SK-MEL-5 (cell line): ENCODE measurements at regions not wholly inside any gene's neighbourhood (a gene's known extent, or its start where the extent isn't known, plus 50 kb on each side); places are given as distances from the start of the nearest gene placed in this dataset.

ENCODE experiments used
- DNase-seq: peaks from one replicate; pipeline ENCODE4 v3.0.0-alpha.2; 2016; ENCODE audit warnings: low read depth, low spot score
- in situ Hi-C: cut with HindIII; loops from 2 replicates; pipeline ENCODE4 v1.10.0; 2016; ENCODE audit warnings: low sequenced_read_pairs, high pct_unique_total_duplicates, low pct_unique_long_range_greater_than_20kb

DNA sequence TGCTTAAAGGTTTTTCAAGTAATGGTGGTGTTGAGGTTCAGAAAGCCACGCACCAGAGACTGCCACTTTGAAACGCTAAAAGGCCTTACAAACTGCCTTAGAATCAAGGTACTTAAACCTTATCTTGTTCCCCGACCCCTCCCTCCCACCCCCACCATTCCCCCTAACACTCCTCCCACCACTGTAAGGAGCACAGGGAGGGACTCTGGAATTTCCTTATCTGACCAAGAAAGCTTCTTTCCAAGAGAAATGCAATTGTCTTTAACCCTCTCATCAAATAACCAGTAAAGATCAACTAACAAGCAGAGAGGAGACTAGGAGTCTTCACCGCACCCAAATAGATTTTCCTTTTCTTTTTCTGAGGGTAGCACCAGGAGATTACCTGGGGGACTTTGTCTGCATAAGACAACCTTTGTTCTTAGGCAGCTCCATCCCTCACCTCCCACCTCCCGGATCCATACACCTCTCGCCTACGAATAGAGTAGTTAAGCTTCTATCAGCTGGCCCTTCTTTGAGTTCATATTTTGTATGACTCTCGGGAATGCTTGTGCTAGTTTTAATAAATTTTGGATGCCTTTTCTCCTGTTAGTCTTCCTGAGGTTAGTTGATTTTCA lies 137.7 kb upstream of the ADGRL2 start:
- in situ Hi-C loops, result no loop called here
- no peak for DNase-seq

DNA sequence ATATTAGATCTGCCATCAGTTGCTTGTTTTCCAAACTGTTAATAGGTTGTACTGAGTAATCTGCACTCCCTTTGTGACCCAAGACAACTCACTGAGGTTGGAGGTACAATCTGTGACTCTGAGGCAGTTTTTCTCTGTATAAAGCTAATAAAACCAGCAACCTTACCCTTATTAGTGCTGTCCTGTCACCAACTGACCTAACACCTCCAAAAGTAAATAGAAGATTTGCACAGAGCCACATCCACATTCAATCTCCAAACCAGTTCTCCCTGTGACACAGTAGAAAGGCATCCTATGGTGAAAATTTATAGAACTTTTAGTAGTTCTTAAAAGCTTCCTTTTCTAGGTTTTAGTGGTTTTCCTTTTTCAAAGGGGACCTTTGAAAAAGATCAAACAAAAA lies 140.4 kb upstream of the ADGRL2 start:
- in situ Hi-C loops, result no loop called here
- no peak for DNase-seq

DNA sequence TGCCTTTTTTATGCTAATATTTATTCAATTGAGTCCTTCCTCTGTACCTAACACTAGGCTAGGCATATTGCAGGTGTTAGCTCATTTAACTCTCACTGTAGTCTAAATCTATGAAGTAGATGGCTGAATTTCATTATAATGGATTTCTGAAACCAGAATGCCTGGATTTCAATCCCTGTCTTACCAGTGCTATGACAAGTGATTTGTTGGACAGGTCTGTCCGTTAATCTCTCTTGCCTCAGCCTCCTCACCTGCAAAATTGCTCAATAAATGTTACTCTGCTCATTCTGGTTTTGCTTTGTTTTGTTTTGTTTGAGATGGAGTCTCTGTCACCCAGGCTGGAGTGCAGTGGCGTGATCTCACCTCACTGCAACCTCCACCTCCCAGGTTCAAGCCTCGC lies 146.1 kb upstream of the ADGRL2 start:
- in situ Hi-C loops, result no loop called here
- DNase-seq, result no peak

DNA sequence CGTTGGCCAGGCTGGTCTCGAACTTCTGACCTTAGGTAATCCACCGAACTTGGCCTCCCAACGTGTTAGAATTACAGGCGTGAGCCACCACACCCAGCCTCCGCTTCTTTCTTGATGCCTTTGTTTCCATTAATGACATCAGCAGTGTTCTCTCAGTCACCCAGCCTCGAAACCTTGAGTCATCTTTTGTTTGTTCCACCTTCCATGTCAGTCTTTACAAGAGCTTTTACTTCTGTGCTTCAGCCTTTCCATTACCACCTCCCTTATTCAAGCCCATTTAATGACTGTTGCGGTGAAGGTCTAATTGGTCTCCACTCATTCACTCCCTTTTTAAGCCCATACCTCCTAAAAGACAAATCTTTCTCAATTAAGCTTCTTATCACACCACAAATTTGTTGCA lies 146.6 kb upstream of the ADGRL2 start:
- no peak for DNase-seq
- in situ Hi-C loops, result no loop called here

DNA sequence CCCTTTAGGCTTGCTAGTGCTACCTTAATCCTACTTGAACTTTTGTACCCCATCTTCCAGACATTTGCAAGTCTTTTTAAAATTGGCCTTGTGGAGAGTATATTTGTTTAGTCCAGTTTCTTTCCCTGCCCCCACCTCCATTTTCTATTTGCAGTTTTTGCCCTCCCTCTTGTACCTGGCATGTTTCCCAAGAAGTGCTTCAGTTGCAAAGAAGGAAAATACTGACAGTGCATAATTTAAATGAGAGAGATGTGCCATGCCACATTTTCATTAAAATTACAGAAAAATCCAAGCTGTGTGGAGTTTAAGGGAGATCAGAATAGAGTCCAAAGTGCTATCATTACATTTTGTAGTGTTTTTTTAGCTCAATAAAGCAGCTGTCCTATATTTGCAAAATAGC lies 150.0 kb upstream of the ADGRL2 start:
- in situ Hi-C loops, result no loop called here
- no peak for DNase-seq

DNA sequence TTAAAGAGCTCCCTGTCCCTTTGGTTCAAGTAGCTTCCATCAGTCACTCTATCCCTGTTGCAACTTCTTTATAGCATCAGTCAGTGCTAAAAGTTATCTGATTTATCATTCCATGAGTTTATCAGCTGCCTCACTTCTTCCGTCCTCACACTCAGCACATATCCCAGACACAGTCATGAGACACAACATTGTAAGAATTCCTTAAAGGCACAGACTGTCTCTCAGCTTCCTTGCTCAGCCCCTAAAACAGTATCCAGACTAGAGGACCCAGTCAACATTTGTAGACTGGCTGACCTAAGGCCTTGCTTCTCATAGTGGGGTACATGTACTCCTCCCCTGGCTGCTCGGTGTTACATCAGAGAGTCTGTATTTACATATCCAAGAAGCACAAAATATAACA lies 164.9 kb upstream of the ADGRL2 start:
- in situ Hi-C loops, result no loop called here
- DNase-seq, result no peak

DNA sequence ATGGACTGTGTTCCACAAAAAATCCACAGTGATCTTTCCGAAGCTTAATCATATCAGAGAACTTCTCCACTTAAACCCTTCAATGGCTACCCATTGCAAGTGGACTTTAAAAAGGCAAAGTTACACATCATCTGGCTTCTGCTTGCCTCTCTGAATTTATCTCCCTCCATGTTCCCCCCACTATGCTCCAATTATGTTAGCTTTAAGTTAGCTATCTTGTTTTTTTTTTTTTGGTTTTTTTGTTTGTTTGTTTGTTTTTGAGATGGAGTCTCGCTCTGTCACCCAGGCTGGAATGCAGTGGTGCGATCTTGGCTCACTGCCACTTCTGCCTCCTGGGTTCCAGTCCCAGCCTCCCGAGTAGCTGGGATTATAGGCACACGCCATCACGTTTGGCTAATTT lies 166.4 kb upstream of the ADGRL2 start:
- DNase-seq, result no peak
- in situ Hi-C loops, result no loop called here

DNA sequence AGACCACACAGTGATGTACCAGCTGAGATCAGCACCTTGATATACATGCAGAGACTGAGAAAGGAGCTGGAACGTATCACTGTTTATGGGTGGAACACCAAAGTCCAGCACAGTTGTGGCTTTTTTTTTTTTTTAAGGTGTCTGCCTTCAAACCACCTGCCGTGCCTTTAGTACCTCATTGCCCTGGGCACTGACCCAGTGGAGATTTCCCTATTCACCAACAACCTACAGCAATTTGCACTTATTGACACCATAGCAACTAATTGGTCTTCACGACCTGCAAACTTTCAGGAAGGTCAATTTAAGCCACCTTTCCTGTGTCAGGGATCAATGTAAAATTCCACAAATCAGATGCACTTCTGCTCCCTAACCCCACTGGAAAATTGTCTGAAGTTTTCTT lies 181.6 kb upstream of the ADGRL2 start:
- in situ Hi-C loops, result no loop called here
- DNase-seq, result no peak

DNA sequence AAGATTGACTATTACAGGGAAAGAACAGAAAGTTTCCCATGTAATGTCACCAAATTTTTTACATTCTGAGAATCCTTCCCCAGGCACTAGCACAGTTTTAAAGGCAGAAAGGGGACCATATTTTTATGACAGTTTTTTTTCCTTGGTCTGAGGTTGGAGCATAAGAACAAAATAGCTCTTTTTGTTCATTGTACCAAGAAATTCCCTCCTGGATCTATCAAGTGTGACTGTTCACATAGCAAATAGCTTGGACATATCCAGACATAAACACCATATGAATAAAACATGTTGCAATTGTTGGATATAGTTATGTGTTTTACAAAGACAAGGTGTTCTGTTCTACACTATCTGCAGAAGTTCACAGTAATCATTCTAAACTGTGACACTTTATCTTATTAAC lies 182.4 kb upstream of the ADGRL2 start:
- in situ Hi-C loops, result no loop called here
- DNase-seq, result no peak

DNA sequence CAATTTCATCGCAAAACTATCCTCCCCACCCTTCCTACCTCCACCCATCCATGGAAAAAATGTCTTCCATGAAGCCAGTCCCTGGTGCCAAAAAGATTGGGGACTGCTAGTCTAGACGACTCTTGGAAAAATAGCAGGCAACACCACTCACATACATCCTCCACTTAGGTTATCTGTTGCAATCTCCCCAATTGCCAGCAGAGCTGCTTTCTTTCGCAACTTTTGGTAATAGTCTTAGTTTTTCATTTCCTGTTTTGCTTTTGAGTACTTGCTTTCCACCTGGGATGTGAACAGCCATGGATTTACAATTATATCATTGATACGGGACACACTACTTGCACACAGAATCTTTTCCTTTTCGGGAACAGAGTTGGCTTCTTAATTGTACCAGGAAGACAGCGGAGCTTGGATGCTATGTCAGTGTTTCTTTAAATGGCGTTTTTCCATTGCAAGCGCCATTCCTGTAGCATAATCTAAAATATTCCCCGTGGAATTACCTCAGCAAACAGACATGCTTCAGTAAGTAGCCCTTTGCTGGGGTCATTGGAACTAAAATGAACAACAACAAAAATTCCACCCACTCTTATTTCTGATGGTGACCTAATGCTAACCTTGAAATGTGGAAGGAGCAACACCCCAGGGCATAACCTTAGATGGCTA lies 183.3 kb upstream of the ADGRL2 start:
- in situ Hi-C loops, result no loop called here
- DNase-seq, result no peak

DNA sequence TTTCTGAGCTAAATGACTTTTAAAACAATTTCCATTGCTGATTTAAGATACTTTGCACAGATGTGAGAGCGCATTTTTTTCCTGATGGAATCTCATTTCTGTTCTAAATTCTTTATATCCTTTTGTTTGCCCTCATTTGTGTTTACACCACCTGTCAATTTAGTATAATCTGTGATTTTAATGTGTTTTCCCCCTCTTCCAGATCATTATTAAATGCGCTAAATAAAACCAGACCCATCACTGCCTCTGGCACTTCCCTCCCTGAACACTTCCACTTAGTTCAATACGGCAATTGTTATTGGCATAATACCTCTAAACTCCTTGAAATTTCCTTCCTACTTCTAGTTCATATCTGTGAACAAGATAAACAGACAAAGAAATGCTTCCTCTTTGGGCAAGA lies 186.9 kb upstream of the ADGRL2 start:
- DNase-seq, result no peak
- in situ Hi-C loops, result no loop called here

DNA sequence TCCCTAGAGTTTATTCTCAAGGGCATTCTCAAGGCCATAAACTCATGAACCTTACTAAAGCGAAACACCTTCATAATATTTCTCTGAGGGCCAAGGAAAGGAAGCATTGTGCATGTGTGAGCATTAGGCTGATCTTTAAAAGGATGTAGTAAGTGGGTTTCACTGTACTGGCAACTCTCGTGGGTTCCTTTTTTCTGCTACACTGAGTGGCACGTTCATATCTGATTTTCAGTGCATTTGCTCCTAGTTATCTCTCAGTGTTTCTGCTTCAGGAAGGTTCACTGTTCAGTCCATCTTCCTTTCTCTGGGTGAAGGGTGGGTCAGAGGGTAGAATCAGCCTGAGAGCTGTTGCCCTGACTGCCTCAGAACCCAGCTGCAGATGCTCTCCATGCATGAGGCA lies 192.8 kb upstream of the ADGRL2 start:
- in situ Hi-C loops, result no loop called here
- no peak for DNase-seq

DNA sequence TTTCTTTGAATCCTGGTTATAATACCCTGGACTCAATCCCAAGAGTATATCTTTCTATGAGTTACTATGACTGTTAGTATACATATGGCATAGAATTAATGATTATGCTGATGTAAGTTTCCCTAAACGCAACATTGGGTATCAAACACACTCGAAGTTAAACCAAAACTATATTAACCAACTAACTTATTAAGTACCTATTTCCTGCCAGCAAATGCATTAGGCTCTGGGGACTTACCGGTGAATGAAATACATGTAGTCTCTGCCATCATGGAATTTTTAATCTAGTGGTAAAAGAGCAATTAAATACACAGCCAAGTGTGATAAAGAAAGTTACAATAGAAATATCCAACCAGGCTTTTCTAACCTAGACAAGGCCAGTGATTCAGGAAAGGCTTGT lies 193.6 kb upstream of the ADGRL2 start:
- in situ Hi-C loops, result no loop called here
- DNase-seq, result no peak

DNA sequence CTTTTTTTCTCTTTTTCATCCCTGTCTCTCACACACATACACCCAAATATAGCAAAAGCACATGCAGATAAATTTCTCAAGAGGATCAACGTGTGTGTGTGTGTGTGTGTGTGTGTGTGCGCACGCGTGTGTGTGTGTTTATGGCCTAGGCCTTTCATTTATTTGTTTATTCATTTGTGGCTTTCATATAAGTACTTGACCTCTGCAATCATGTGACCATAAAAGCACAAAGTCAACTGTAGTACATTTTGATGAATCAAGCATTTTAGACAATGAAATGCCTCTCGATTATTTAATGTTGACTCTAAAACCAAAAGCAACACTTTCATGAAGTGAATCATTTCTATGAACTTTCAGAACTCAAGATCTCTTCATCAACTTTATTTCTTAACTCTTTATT lies 194.1 kb upstream of the ADGRL2 start:
- in situ Hi-C loops, result no loop called here
- DNase-seq, result no peak

DNA sequence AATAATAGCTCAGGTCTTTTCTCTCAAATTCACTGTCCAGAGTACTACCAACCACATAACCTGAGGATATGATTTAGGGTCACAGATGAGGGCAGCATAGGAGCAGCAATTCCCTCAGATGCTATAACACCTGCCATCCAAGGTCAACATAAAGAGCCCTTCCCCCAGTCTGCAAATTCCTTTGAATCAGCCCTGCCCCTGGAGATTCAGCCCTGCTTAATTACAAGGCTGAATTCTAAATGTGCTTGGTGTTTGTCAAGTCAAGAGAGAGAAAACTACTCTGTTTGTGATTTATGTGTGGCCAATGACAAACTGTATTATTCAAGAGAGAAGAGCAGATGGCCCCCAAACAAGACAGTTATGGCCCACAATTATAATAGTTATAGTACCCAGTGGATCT lies 195.7 kb upstream of the ADGRL2 start:
- in situ Hi-C loops, result no loop called here
- no peak for DNase-seq

DNA sequence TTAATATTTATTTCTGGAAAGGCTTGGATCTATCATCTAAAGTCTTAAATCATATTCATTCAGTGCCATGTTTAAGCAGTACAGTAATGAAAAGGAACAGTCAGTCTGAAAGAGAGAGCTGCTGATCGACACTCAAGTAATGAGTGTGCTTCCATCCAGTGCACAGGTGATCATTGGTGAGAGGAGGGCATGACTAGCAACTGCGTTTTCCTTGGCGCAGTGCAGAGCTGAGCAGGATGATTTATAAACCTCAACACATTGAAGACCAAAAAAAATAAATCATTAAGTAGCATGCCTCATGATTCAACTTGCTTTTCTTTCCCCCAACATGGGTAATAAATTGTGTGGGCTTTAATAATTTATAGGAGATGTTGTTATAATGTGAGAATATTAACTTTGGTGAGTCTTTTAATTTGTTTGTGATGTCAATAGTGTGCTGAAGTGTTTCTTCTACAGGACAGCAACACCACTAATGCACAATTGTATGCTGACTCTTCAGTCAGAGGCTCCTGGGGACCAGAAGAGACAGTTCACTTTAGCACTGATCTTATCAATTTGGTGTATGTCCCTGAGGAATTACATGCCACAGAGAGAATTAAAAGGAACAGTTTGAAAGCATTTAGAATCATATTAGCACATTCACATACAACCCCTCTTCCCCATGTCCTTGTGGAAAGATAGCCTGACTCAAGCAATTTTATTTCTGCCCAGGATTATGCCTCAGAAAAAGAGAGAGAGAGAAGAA lies 199.7 kb upstream of the ADGRL2 start:
- DNase-seq, result no peak
- in situ Hi-C loops, result no loop called here

DNA sequence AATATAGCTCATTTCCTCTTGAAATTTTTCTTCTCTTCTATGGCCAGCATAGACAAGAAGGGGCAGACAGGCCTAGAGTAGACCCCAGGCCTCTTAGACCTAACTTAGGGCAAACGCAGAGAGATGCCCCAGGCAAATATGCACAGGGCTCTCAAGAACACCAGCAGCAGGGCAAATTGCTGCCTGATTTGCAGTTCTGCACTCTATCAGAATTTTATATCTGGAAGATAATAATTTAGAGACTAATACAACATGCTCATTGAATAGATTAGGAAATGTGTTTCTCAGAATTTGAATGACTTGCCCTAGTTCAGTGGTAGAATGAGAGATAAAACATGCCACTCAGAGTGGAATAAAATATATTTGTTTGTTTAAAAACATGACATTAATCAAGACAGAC lies 200.4 kb upstream of the ADGRL2 start:
- in situ Hi-C loops, result no loop called here
- DNase-seq, result no peak

DNA sequence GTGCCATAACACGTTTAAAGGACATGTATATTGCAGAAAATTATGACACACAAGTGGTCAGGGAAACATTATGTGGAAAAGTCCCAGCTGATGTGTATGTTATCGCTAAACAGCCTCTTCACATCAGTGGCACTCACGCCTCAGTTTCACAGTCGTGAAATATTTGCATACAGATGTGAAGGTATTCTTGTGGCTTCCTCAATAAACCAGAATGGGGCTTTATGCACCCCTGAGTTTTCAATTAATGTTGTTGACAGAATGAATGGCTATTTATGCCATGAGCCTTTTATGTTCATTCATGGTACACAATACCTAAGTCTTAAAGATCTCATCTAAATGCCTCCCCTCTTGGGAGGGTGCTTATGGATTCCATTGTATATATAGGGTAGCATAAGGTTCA lies 202.1 kb upstream of the ADGRL2 start:
- in situ Hi-C loops, result no loop called here
- no peak for DNase-seq

DNA sequence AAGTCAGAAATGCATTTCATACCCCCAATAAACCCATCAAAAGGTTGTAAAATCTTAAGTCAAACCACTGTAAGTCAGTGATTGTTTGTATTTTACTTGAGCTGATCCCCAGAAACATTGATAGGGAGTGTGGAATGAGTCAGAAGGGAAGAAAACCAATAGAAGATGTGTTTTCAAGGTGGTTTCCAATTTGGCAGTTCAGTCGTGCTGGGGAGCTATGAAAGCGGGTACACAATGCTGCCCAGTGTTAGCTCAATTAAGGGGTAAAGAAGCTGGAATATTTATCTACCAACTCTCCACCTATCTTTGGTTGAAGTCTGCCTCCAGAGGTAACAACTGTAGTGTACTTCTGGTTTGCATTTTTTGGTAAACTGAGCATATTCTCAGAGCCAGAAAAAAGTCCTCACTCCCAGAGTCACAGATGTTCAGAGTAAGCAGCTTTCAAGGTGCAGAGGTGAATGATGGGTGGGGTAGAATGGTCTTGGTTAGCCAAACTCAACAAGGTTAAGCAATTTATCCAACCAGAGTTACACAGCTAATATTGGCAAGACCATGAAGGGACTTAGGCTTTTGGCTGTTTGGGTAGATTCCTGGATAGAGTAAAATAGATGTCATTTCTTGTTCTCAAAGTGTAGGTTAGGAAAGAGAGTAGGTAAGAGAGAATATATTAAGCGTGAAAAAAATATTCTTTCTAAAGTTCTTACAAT lies 202.9 kb upstream of the ADGRL2 start:
- DNase-seq, result no peak
- in situ Hi-C loops, result no loop called here
